GM13976 (cell line): ENCODE measurements at regions not wholly inside any gene's neighbourhood (a gene's known extent, or its start where the extent isn't known, plus 50 kb on each side); places are given as distances from the start of the nearest gene placed in this dataset.

Source experiments
- DNase-seq: peaks from one replicate; pipeline ENCODE4 v3.0.0; 2012; ENCODE audit warnings: low spot score
- CTCF ChIP-seq: IDR thresholded peaks from 2 replicates; pipeline ENCODE4 v1.5.1; 2012; ENCODE audit warnings: borderline replicate concordance, mild to moderate bottlenecking; ENCODE audit not compliant: insufficient read depth; ENCODE audit errors: extremely low read depth, missing control alignments, control extremely low read depth
- in situ Hi-C: fragments of 300-500 bp; cut with MboI; formaldehyde crosslinking; loops from one replicate; pipeline ENCODE4 v1.12.0; 2022; ENCODE audit warnings: low sequenced_read_pairs, mixed read lengths, inconsistent platforms; ENCODE audit not compliant: unreplicated experiment

GRCh38 chr10:108465871-108466641, 1301.5 kb upstream of the SORCS1 start:
- DNase-seq, result no peak
- TF ChIP-seq CTCF, result no peak
- in situ Hi-C loops, result no loop called here

- in situ Hi-C loops, result no loop called here
- no peak for TF ChIP-seq CTCF
- no peak for DNase-seq
Measured at GRCh38 chr10:108462005-108462404, 1297.5 kb upstream of the SORCS1 start.

GRCh38 chr10:108454793-108455192, 1290.3 kb upstream of the SORCS1 start:
- no peak for DNase-seq
- no peak for TF ChIP-seq CTCF
- in situ Hi-C loops, result no loop called here

- DNase-seq, result no peak
- in situ Hi-C loops, result no loop called here
- TF ChIP-seq CTCF, result no peak
Measured at GRCh38 chr10:108454224-108454623, 1289.7 kb upstream of the SORCS1 start.

GRCh38 chr10:108453166-108453565, 1288.7 kb upstream of the SORCS1 start:
- DNase-seq, result no peak
- in situ Hi-C loops, result no loop called here
- TF ChIP-seq CTCF, result no peak

- TF ChIP-seq CTCF, result no peak
- DNase-seq, result no peak
- in situ Hi-C loops, result no loop called here
Measured at GRCh38 chr10:108452533-108452932, 1288.0 kb upstream of the SORCS1 start.
